DND-41 (cell line): ENCODE measurements at regions not wholly inside any gene's neighbourhood (a gene's known extent, or its start where the extent isn't known, plus 50 kb on each side); places are given as distances from the start of the nearest gene placed in this dataset.

Source experiments
- ATAC-seq: fragments of 200-7000 bp; cut with Tn5 transposase; 3 replicates; pipeline ENCODE4 v1.9.1; 2021; ENCODE audit warnings: low read depth; ENCODE audit not compliant: insufficient read depth
- DNase-seq: peaks from one replicate; pipeline ENCODE4 v3.0.0-alpha.2; 2020
- H2AFZ ChIP-seq: 2 replicates; pipeline ENCODE4 v1.6.0; 2012; ENCODE audit warnings: low read depth, low read length
- H3K27ac ChIP-seq: 2 replicates; pipeline ENCODE4 v1.5.1; 2012; ENCODE audit warnings: low read length, inconsistent platforms
- H3K27me3 ChIP-seq: fragments of 200-600 bp; sonication (generic); 2 replicates; pipeline ENCODE4 v1.6.0; 2012; ENCODE audit warnings: low read length, mild to moderate bottlenecking, inconsistent platforms; ENCODE audit not compliant: insufficient read depth, poor library complexity
- H3K36me3 ChIP-seq: 2 replicates; pipeline ENCODE4 v1.5.1; 2012; ENCODE audit warnings: low read length, inconsistent platforms; ENCODE audit not compliant: insufficient read depth
- H3K4me1 ChIP-seq: 2 replicates; pipeline ENCODE4 v1.5.1; 2012; ENCODE audit warnings: mild to moderate bottlenecking, low read length; ENCODE audit not compliant: insufficient read depth
- H3K4me2 ChIP-seq: 2 replicates; pipeline ENCODE4 v1.6.0; 2012; ENCODE audit warnings: mild to moderate bottlenecking, moderate library complexity, low read length, inconsistent platforms; ENCODE audit not compliant: insufficient read depth
- H3K4me3 ChIP-seq, 2 experiments: fragments of 200-600 bp in 1 of 2; shearing (Covaris generic) in 1 of 2; 2 replicates each; pipeline ENCODE4 v1.5.1; 2012 to 2016; ENCODE audit warnings: inconsistent platforms in 2 of 2, low read length in 2 of 2, mild to moderate bottlenecking in 2 of 2, low read depth in 1 of 2, moderate library complexity in 1 of 2
- H3K79me2 ChIP-seq: 2 replicates; pipeline ENCODE4 v1.6.0; 2012; ENCODE audit warnings: low read length, inconsistent platforms; ENCODE audit not compliant: insufficient read depth
- H3K9ac ChIP-seq: 2 replicates; pipeline ENCODE4 v1.6.0; 2012; ENCODE audit warnings: low read depth, mild to moderate bottlenecking, inconsistent platforms, low read length, moderate library complexity
- H3K9me3 ChIP-seq: 2 replicates; pipeline ENCODE4 v1.5.1; 2012; ENCODE audit warnings: low read length, moderate library complexity, mild to moderate bottlenecking, inconsistent platforms; ENCODE audit not compliant: insufficient read depth, severe bottlenecking
- H4K20me1 ChIP-seq: 2 replicates; pipeline ENCODE4 v1.6.0; 2012; ENCODE audit warnings: low read length; ENCODE audit not compliant: insufficient read depth
- CTCF ChIP-seq: IDR thresholded peaks from 2 replicates; pipeline ENCODE4 v1.5.1; 2012; ENCODE audit warnings: borderline replicate concordance, low read length, moderate library complexity, mild to moderate bottlenecking; ENCODE audit not compliant: poor library complexity, severe bottlenecking; ENCODE audit errors: extremely low read depth
- EZH2 ChIP-seq: IDR thresholded peaks from 3 replicates; pipeline ENCODE4 v1.6.1; 2012; ENCODE audit warnings: borderline replicate concordance, low read depth, mild to moderate bottlenecking, moderate library complexity, low read length, inconsistent platforms; ENCODE audit not compliant: severe bottlenecking

- TF ChIP-seq EZH2 = no peak
- TF ChIP-seq CTCF = no peak
- Histone ChIP-seq H3K4me1 (no peaks in the 10 kb centered on the region), H4K20me1 (no peaks in the 10 kb centered on the region), H2AFZ (no peak overlapping the region), H3K27me3 (no peaks in the 10 kb centered on the region), H3K36me3 (no peaks in the 10 kb centered on the region), H3K27ac (no peak overlapping the region), H3K9me3 (no peaks in the 10 kb centered on the region), H3K4me3 (no peak overlapping the region), H3K9ac (no peak overlapping the region), H3K79me2 (no peaks in the 10 kb centered on the region), H3K4me2 (no peak overlapping the region)
- DNase-seq (no peak), ATAC-seq (no peak)
Observed at GRCh38 chr5:98460536-98460935, 312.9 kb upstream of the RGMB start.

DNA sequence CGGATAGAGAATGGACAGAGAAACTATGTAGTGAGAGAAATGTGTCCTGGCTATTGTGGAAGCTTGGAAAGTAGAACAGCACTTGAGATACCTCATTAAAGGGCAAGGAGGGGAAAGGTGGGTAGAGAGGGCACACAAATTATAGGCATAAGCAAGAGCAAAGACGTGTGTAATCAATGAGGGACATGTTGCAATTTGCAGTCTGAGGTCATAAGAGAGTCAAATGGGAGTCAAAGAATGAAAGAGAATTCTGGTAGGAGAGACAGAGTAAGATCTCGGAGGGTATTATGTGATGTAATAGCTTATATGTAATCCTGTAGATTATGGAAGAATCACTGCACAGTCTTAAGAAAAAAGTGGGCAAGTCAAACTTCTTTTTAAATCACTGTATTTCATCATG is 312.0 kb upstream of the RGMB start:
- Histone ChIP-seq H3K9ac (no peak overlapping the region), H3K27me3 (no peaks in the 10 kb centered on the region), H3K4me3 (no peak overlapping the region), H3K4me2 (no peak overlapping the region), H3K36me3 (no peaks in the 10 kb centered on the region), H3K27ac (no peak overlapping the region), H3K79me2 (no peaks in the 10 kb centered on the region), H3K4me1 (no peaks in the 10 kb centered on the region), H4K20me1 (no peaks in the 10 kb centered on the region), H3K9me3 (no peaks in the 10 kb centered on the region), H2AFZ (no peak overlapping the region)
- ATAC-seq (no peak), DNase-seq (no peak)
- TF ChIP-seq EZH2 (no peak), CTCF (no peak)

DNA sequence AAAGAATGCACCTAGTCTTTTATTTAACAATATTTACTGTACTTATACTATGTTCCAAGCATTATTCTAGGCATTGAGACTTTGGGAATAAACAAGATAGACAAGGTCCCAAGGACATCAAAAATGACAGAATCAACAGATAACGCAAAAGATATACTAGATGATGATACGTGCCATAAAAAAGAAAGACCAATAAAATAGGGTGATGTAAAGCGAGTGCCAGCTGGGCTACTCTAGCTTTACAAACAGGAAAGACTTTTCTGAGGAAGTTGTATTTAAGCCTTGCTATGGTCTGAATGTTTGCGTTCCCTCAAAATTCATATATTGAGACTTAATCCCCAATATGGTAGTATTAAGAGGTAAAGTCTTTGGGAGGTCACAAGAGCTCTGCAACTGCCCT is 310.2 kb upstream of the RGMB start:
- Histone ChIP-seq H3K4me1 (no peaks in the 10 kb centered on the region), H4K20me1 (no peaks in the 10 kb centered on the region), H3K9ac (no peak overlapping the region), H3K27ac (no peak overlapping the region), H3K9me3 (no peaks in the 10 kb centered on the region), H3K27me3 (no peaks in the 10 kb centered on the region), H3K36me3 (no peaks in the 10 kb centered on the region), H2AFZ (no peak overlapping the region), H3K79me2 (no peaks in the 10 kb centered on the region), H3K4me3 (no peak overlapping the region), H3K4me2 (no peak overlapping the region)
- TF ChIP-seq CTCF (no peak), EZH2 (no peak)
- DNase-seq (no peak), ATAC-seq (no peak)

- Histone ChIP-seq H3K27me3 (no peaks in the 10 kb centered on the region), H3K4me2 (no peak overlapping the region)
Observed at GRCh38 chr5:98463676-98464075, 309.8 kb upstream of the RGMB start.

More at GRCh38 chr5:98463676-98464075, 309.8 kb upstream of the RGMB start:
- no peak overlapping the region for H2AFZ ChIP-seq
- no peak overlapping the region for H3K27ac ChIP-seq
- H3K9me3 ChIP-seq = no peaks in the 10 kb centered on the region
- H3K36me3 ChIP-seq = no peaks in the 10 kb centered on the region
- H3K9ac ChIP-seq = no peak overlapping the region
- H3K4me3 ChIP-seq = no peak overlapping the region
- no peaks in the 10 kb centered on the region for H3K79me2 ChIP-seq
- ATAC-seq (no peak), DNase-seq (no peak)
- no peaks in the 10 kb centered on the region for H3K4me1 ChIP-seq
- H4K20me1 ChIP-seq = no peaks in the 10 kb centered on the region
- TF ChIP-seq CTCF (no peak), EZH2 (no peak)
